ENCODE measurements at regions not wholly inside any gene's neighbourhood (a gene's known extent, or its start where the extent isn't known, plus 50 kb on each side); places are given as distances from the start of the nearest gene placed in this dataset.

GRCh38 chr1:223460566-223461189 lies 67.5 kb downstream of the CCDC185 start:
- no peaks in the 10 kb centered on the region for H3K9me3 ChIP-seq
- TF ChIP-seq, protein P1, sequence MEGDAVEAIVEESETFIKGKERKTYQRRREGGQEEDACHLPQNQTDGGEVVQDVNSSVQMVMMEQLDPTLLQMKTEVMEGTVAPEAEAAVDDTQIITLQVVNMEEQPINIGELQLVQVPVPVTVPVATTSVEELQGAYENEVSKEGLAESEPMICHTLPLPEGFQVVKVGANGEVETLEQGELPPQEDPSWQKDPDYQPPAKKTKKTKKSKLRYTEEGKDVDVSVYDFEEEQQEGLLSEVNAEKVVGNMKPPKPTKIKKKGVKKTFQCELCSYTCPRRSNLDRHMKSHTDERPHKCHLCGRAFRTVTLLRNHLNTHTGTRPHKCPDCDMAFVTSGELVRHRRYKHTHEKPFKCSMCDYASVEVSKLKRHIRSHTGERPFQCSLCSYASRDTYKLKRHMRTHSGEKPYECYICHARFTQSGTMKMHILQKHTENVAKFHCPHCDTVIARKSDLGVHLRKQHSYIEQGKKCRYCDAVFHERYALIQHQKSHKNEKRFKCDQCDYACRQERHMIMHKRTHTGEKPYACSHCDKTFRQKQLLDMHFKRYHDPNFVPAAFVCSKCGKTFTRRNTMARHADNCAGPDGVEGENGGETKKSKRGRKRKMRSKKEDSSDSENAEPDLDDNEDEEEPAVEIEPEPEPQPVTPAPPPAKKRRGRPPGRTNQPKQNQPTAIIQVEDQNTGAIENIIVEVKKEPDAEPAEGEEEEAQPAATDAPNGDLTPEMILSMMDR (IDR thresholded peaks at IDR 0.05) = no peak

DNA sequence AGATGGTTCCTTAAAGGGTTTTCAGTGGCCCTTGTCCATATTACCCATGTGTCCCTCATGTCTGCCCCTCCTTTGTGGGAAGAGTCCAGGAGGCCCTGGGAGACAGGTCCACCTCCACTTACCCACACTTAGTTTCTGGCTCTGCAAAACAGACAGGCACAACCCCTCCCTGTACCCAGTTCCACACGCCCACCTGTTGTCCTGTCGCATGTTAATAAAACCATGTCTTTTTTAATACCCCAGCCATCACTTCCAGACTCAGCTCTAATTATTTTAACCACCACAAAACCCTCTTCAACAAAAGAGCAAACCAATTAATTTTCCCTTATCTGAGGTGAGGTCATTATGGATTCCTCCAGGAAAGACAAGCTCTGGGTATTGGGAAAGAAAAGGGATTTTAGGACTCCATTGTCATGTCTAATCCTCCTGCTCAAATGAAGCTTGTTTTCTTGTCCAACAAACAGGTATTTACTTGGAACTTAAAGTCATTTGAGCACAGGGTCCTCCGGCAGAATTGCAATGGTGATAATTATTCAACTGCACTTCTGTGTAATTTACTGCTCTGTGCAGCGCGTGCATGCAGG lies 68.9 kb downstream of the CCDC185 start:
- no peak overlapping the region for H3K4me3 ChIP-seq (ENCODE audit: low read depth in 1 of 2, low read length in 1 of 2)
- TF ChIP-seq, protein P1 (IDR thresholded peaks at IDR 0.05) = no peak
- no peaks in the 10 kb centered on the region for H3K4me1 ChIP-seq (ENCODE audit: control insufficient read depth in 1 of 2, insufficient read depth in 1 of 2, low read depth in 1 of 2, low read length in 1 of 2)
- no peaks in the 10 kb centered on the region for H3K36me3 ChIP-seq
- no peak overlapping the region for H3K27ac ChIP-seq
- no peaks in the 10 kb centered on the region for H3K9me3 ChIP-seq
- H3K27me3 ChIP-seq = no peaks in the 10 kb centered on the region

More at GRCh38 chr1:223460566-223461189, 67.5 kb downstream of the CCDC185 start:
- Histone ChIP-seq H3K36me3 (no peaks in the 10 kb centered on the region), H3K4me1 (ENCODE audit: control insufficient read depth in 1 of 2, insufficient read depth in 1 of 2, low read depth in 1 of 2, low read length in 1 of 2) (no peaks in the 10 kb centered on the region), H3K27me3 (no peaks in the 10 kb centered on the region), H3K4me3 (ENCODE audit: low read depth in 1 of 2, low read length in 1 of 2) (no peak overlapping the region), H3K27ac (no peak overlapping the region)

- no peaks in the 10 kb centered on the region for H3K9me3 ChIP-seq
- H3K4me1 ChIP-seq (ENCODE audit: control insufficient read depth in 1 of 2, insufficient read depth in 1 of 2, low read depth in 1 of 2, low read length in 1 of 2) = no peaks in the 10 kb centered on the region
- H3K27me3 ChIP-seq = no peaks in the 10 kb centered on the region
- H3K4me3 ChIP-seq (ENCODE audit: low read depth in 1 of 2, low read length in 1 of 2) = no peak overlapping the region
- no peaks in the 10 kb centered on the region for H3K36me3 ChIP-seq
- TF ChIP-seq, protein P1 (IDR thresholded peaks at IDR 0.05) = no peak
- H3K27ac ChIP-seq = no peak overlapping the region
Observed at GRCh38 chr1:223462866-223463404, 69.7 kb downstream of the CCDC185 start.

DNA sequence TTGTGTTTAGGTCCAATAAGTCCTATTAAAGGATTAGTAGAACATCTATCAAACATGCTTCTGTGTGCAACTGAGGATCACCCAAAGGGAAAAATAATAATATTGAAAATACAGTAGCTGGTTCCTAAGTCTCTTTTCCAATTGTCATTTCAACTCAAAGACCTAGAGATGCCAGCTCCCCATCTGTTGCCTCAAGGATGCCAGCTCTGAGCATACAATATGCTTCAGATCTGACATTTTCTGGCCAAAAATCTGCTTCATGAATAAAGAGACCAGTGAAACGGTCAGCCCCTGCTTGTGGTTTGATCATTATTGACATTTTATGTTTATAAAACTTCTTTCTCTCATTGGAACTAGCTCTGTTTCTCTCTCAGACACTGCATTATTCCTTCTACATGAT lies 72.9 kb downstream of the CCDC185 start:
- TF ChIP-seq, protein P1 (IDR thresholded peaks at IDR 0.05) = no peak
- no peaks in the 10 kb centered on the region for H3K27me3 ChIP-seq
- no peaks in the 10 kb centered on the region for H3K9me3 ChIP-seq
- no peaks in the 10 kb centered on the region for H3K36me3 ChIP-seq
- no peaks in the 10 kb centered on the region for H3K4me1 ChIP-seq (ENCODE audit: control insufficient read depth in 1 of 2, insufficient read depth in 1 of 2, low read depth in 1 of 2, low read length in 1 of 2)
- H3K4me3 ChIP-seq (ENCODE audit: low read depth in 1 of 2, low read length in 1 of 2) = no peak overlapping the region
- H3K27ac ChIP-seq = no peak overlapping the region

DNA sequence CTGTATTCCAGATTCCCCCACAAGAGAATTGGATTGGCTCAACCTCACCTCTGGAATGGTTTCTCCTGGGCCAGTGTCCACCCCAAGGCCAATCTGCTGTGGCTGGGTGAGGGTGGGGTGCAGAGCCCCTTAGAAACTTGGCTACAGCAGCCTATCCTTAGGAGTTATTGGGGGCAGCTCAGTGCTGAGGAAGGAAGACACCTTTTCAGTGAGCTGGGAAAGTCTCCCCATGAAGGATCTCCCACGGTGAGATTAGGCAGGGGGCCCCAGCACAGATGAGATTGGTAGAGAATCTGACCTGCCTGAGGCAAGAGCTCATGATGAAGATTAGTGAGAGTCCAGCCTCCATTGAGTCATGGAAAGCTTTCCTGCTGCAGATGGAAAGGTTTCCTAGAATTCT lies 78.4 kb downstream of the CCDC185 start:
- Histone ChIP-seq H3K4me3 (ENCODE audit: low read depth in 1 of 2, low read length in 1 of 2) (no peak overlapping the region), H3K9me3 (no peaks in the 10 kb centered on the region), H3K27ac (no peak overlapping the region), H3K36me3 (no peaks in the 10 kb centered on the region), H3K27me3 (peaks cover 22% of the 10 kb centered on the region), H3K4me1 (ENCODE audit: control insufficient read depth in 1 of 2, insufficient read depth in 1 of 2, low read depth in 1 of 2, low read length in 1 of 2) (no peaks in the 10 kb centered on the region)
- TF ChIP-seq, protein P1 (IDR thresholded peaks at IDR 0.05) = no peak

Data from neutrophil (primary cell).